Activated CD4-positive, alpha-beta T cell treated with anti-CD3 and anti-CD28 coated beads for 36 hours (primary cell): ENCODE measurements at regions not wholly inside any gene's neighbourhood (a gene's known extent, or its start where the extent isn't known, plus 50 kb on each side); places are given as distances from the start of the nearest gene placed in this dataset.

ENCODE experiments used
- ATAC-seq: fragments of 200-7000 bp; cut with Tn5 transposase; one replicate; pipeline ENCODE4 v1.10.0; 2021; ENCODE audit warnings: mild to moderate bottlenecking, moderate library complexity
- CTCF ChIA-PET: fragments of 350-600 bp; sonication (Branson Sonifier 250); formaldehyde crosslinking; loops from one replicate; lab custom pipeline; 2021; ENCODE audit warnings: antibody characterized with exemption; lab: Charles Lee
- POLR2A ChIA-PET: fragments of 350-600 bp; sonication (Branson Sonifier 250); formaldehyde crosslinking; loops from one replicate; lab custom pipeline; 2021; ENCODE audit warnings: antibody characterized with exemption, inconsistent platforms; lab: Charles Lee
- DNase-seq: peaks from one replicate; pipeline ENCODE4 v3.0.0-alpha.2; 2020
- H3K27ac Mint-ChIP-seq: one replicate; pipeline ENCODE4 v1.8.0; 2021; ENCODE audit warnings: mixed read lengths
- H3K27me3 Mint-ChIP-seq: one replicate; pipeline ENCODE4 v1.8.0; 2021; ENCODE audit warnings: mixed read lengths
- H3K36me3 Mint-ChIP-seq: one replicate; pipeline ENCODE4 v1.8.0; 2021; ENCODE audit warnings: low read depth, mixed read lengths
- H3K4me1 Mint-ChIP-seq: one replicate; pipeline ENCODE4 v1.8.0; 2021; ENCODE audit warnings: mixed read lengths
- H3K4me3 Mint-ChIP-seq: one replicate; pipeline ENCODE4 v1.8.0; 2021; ENCODE audit warnings: mild to moderate bottlenecking, moderate library complexity, mixed read lengths
- H3K9me3 Mint-ChIP-seq: one replicate; pipeline ENCODE4 v1.8.0; 2021; ENCODE audit warnings: low read depth, mixed read lengths
- intact Hi-C, 2 experiments: fragments of 100-400 bp; cut with DNase I in 1 of 2; cut with micrococcal nuclease in 1 of 2; formaldehyde crosslinking; loops; one replicate each; pipeline versions ENCODE4 v1.14.2 to v1.15.1; 2022 to 2024; cut with DNase I, micrococcal nuclease

DNA sequence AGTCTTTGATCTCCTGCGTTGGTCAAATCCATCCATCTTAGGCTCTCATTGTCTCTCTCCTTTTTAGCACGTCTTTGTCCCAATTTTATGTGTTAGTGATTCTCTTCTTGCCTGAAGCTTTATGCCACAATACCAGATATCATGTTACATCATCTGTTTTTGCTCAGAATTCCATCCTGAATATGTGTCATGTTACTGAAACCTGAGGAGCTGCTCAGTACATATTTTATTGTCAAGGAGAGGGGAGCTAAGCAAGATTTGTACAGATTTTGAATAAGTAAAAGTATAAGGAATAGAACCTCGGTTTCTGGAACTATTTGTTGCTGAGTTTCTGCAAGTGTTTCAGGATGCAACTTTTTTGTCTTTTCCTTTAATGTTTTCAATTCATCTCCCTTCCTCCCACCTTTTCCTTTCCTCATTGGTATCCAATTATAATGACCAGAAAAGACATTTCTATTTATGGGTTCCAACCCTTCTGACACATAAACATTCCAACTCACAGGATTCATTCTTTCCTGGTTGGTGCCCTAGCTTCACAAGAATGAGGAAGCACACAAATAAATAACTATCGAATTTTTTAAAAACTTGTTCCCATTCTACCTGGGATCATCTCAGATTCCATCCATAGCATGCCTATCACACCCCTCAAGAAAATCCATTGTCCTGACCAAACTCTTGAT is 291.8 kb downstream of the CRPPA start:
- Mint-ChIP-seq H3K36me3 (no peaks in the 10 kb centered on the region), H3K27me3 (no peaks in the 10 kb centered on the region), H3K9me3 (peaks cover 4% of the 10 kb centered on the region), H3K4me1 (no peaks in the 10 kb centered on the region), H3K27ac (no peak overlapping the region), H3K4me3 (no peak overlapping the region)
- intact Hi-C loops, result no loop called here
- DNase-seq (no peak), ATAC-seq (no peak)
- CTCF ChIA-PET, result no interaction called here
- POLR2A ChIA-PET, result interaction anchor here (0.6 kb wide), 1 partner anchor 140 kb away, joined by 4 read pairs; no protein-coding TSS in a partner anchor

DNA sequence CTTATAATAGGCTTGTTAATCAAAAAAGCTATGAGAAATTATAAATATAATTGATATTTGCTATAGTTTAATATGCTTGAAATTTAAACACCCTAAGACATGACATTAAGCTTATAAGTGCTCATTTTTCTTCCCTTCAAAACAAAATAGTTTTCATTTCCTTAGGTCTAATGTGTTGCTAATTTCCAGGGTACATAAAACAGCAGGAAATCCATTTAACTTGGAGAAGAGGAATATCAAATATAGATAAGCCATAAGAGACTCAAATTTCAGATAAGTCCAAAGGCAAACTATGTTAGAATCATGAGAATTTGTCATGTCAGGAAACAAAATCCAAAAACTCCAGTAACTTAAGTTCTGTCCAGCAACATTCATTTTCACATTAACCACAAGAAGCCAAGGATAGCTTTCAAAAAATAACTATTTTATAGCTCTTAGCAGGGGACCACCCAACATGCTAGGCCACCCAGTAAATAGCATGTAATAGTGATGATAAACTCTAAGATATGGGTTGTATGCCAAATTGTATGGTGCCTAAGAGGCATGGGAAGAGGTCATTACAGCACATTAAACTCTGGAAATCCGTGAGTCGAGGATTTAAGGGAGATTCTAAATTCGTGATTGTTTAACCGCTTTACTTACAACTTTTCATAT is 298.1 kb downstream of the CRPPA start:
- ATAC-seq (no peak), DNase-seq (no peak)
- Mint-ChIP-seq H3K36me3 (no peaks in the 10 kb centered on the region), H3K9me3 (peaks cover 4% of the 10 kb centered on the region), H3K4me3 (no peak overlapping the region), H3K4me1 (no peaks in the 10 kb centered on the region), H3K27me3 (no peaks in the 10 kb centered on the region), H3K27ac (no peak overlapping the region)
- intact Hi-C loops, result no loop called here
- CTCF ChIA-PET, result interaction anchor here (0.6 to 1.3 kb wide), 2 partner anchors 443 to 616 kb away, joined by 3 to 4 read pairs; no protein-coding TSS in a partner anchor
- POLR2A ChIA-PET, result no interaction called here

DNA sequence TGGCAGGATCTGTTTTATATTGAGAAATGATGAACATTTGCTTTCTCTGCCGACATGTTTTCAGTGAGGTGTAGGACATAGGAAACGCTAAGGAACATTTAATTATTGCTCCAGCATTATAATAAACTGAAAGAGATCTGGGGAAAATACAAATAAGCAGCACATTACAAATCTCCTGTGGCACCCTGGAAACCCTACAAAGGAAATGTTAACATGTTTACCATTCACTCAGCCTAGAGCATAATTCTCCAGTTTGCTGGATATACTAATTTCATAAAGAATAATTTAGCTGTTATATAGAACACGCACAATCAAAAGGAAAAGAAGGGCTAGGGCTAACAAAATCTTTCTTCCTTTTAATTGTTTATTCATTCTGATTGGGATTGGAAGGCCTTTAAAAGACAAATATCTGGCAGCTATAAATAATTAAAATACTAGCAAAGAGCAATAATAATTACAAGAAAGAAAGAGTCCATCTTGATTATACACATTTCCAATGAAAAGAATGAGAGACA is 299.4 kb downstream of the CRPPA start:
- intact Hi-C loops, result no loop called here
- no peaks in the 10 kb centered on the region for H3K27me3 Mint-ChIP-seq
- no peak for DNase-seq
- H3K9me3 Mint-ChIP-seq, result peaks cover 4% of the 10 kb centered on the region
- H3K4me1 Mint-ChIP-seq, result no peaks in the 10 kb centered on the region
- H3K36me3 Mint-ChIP-seq, result no peaks in the 10 kb centered on the region
- no peak for ATAC-seq
- ChIA-PET POLR2A (no interaction called here), CTCF (no interaction called here)
- H3K4me3 Mint-ChIP-seq, result no peak overlapping the region
- no peak overlapping the region for H3K27ac Mint-ChIP-seq

DNA sequence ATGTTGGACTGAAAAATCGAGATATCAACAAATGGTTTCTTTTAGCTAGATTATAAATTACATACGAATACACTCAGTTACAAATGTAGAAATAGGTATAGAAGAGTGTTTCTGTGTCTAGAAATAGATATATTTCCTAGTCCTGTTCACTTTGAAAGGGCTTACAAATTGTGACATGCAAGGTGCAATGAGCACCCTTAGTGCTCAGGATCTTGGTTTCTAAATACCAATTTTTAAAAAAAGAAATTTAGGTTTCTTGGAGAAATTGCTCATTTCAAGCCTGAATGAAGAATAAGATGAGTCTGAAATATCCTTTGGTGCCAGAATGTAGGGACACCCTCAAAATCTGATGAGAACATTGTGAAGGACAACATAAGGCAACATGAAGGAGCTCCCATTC is 306.0 kb downstream of the CRPPA start:
- CTCF ChIA-PET, result no interaction called here
- intact Hi-C loops, result no loop called here
- Mint-ChIP-seq H3K4me3 (no peak overlapping the region), H3K4me1 (no peaks in the 10 kb centered on the region), H3K27me3 (no peaks in the 10 kb centered on the region), H3K36me3 (no peaks in the 10 kb centered on the region), H3K9me3 (peaks cover 5% of the 10 kb centered on the region), H3K27ac (no peak overlapping the region)
- POLR2A ChIA-PET, result no interaction called here
- DNase-seq, result no peak
- ATAC-seq, result no peak

DNA sequence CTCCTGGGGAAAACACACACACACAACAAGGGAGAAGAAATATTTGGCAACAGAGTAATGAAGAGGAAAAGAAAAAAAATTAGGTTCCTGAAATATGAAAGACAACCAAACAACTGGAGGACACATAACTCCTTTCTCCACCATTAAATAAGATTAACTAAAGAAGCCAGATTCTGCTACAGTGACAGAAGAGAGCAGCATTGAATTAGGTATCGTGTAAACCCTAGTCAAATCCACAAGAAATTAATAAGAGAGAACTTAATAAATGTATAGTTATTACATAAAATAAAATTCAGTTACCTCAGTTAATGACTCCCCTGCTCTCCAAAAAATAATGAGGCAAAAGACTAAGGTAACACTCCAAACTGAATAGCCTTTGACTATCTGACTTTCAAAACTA is 306.7 kb downstream of the CRPPA start:
- DNase-seq (no peak), ATAC-seq (no peak)
- Mint-ChIP-seq H3K4me1 (no peaks in the 10 kb centered on the region), H3K9me3 (peaks cover 7% of the 10 kb centered on the region), H3K36me3 (no peaks in the 10 kb centered on the region), H3K27ac (no peak overlapping the region), H3K4me3 (no peak overlapping the region), H3K27me3 (no peaks in the 10 kb centered on the region)
- POLR2A ChIA-PET, result no interaction called here
- CTCF ChIA-PET, result interaction anchor here (0.7 kb wide), 1 partner anchor 317 kb away, joined by 5 read pairs; no protein-coding TSS in a partner anchor
- intact Hi-C loops, result no loop called here

DNA sequence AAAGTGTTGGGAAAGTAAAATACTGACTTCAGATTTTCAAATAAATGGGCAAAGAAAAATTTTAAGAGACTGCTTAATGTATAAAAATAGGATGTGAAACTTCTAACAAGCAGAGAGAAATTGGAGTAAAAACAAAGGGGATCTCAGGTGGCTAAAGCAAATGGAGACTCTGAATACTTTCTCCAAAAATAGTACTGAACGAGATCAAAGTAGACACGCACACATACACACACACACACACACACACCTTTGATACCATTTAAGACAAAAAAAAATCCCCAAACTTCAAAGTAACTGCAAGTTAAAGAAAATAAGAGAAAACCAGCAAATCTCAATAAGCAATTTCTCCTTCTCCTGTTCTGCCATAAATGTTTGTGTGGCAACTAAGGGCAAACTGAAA is 307.3 kb downstream of the CRPPA start:
- no peak for DNase-seq
- no peak for ATAC-seq
- ChIA-PET CTCF (interaction anchor here (0.6 to 0.7 kb wide), 2 partner anchors 317 to 456 kb away, joined by 5 read pairs; no protein-coding TSS in a partner anchor), POLR2A (no interaction called here)
- intact Hi-C loops, result no loop called here
- no peak overlapping the region for H3K27ac Mint-ChIP-seq
- H3K4me1 Mint-ChIP-seq, result no peaks in the 10 kb centered on the region
- H3K4me3 Mint-ChIP-seq, result no peak overlapping the region
- no peaks in the 10 kb centered on the region for H3K27me3 Mint-ChIP-seq
- no peaks in the 10 kb centered on the region for H3K36me3 Mint-ChIP-seq
- peaks cover 8% of the 10 kb centered on the region for H3K9me3 Mint-ChIP-seq

DNA sequence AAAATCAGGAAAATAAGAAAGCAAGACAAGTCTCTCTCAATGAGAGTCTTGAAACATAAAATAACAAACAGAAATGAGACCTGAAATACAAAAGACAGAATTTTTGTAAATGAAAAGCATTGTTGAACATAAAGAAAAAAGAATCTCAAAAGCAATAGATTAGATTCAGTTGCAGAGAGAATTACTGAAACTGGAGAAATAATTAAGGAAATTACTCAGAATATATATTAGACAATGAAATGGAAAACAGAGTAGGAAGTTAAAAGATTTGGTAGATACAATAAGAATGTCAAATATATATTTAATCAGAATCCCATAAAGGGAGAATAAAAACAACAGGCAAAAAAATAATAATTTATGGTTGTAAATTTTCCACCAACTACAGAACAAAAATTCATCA is 308.3 kb downstream of the CRPPA start:
- peaks cover 14% of the 10 kb centered on the region for H3K9me3 Mint-ChIP-seq
- H3K36me3 Mint-ChIP-seq, result peaks cover under 1% of the 10 kb centered on the region
- no peaks in the 10 kb centered on the region for H3K27me3 Mint-ChIP-seq
- POLR2A ChIA-PET, result no interaction called here
- intact Hi-C loops, result no loop called here
- H3K4me1 Mint-ChIP-seq, result no peaks in the 10 kb centered on the region
- H3K4me3 Mint-ChIP-seq, result no peak overlapping the region
- no peak overlapping the region for H3K27ac Mint-ChIP-seq
- no peak for DNase-seq
- CTCF ChIA-PET, result no interaction called here
- no peak for ATAC-seq

DNA sequence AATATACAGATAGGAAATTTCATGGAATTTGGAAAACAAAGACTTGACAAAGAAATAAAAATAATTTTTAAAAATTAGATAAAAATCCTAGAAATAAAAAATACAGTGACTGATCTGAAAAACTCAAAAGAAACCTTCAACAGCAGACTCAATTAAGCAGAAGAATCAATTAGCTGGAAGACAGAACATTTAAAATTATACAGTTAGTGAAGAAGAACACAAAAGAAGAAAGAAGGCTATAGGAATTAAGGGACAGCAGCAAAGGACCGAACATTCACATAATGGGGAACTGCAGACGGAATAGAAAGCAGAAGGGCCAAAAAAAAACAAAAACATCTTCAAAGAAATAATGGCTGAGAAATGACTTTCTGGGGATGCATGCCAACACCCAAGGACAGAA is 314.5 kb downstream of the CRPPA start:
- ATAC-seq, result no peak
- H3K27me3 Mint-ChIP-seq, result no peaks in the 10 kb centered on the region
- no peak overlapping the region for H3K27ac Mint-ChIP-seq
- H3K4me3 Mint-ChIP-seq, result no peak overlapping the region
- H3K36me3 Mint-ChIP-seq, result peaks cover 7% of the 10 kb centered on the region
- DNase-seq, result no peak
- ChIA-PET CTCF (no interaction called here), POLR2A (no interaction called here)
- peaks cover 33% of the 10 kb centered on the region for H3K9me3 Mint-ChIP-seq
- no peaks in the 10 kb centered on the region for H3K4me1 Mint-ChIP-seq
- intact Hi-C loops, result no loop called here

DNA sequence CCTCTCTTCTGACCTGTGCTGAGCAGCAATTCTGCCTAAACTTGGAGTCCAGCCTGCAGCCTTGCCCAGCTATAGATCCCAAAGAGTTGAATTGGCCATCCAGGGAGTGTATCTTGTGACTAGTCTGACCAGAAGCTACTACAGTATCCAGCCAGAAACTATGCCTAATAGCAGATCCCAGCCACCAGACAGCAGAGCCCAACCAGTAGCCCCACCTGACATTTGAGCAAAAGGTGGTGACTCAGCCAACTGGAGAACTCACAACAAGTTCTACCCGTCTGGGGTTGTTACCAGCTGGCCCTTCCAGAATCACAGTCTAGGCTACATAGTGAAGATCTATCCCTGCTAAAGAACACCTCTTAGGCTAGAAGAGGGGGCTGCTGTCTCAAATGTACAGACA is 315.0 kb downstream of the CRPPA start:
- H3K4me3 Mint-ChIP-seq, result no peak overlapping the region
- ChIA-PET POLR2A (no interaction called here), CTCF (no interaction called here)
- H3K4me1 Mint-ChIP-seq, result no peaks in the 10 kb centered on the region
- no peak for DNase-seq
- H3K27ac Mint-ChIP-seq, result no peak overlapping the region
- intact Hi-C loops, result no loop called here
- peaks cover 7% of the 10 kb centered on the region for H3K36me3 Mint-ChIP-seq
- ATAC-seq, result no peak
- peaks cover 37% of the 10 kb centered on the region for H3K9me3 Mint-ChIP-seq
- H3K27me3 Mint-ChIP-seq, result peaks cover 2% of the 10 kb centered on the region

DNA sequence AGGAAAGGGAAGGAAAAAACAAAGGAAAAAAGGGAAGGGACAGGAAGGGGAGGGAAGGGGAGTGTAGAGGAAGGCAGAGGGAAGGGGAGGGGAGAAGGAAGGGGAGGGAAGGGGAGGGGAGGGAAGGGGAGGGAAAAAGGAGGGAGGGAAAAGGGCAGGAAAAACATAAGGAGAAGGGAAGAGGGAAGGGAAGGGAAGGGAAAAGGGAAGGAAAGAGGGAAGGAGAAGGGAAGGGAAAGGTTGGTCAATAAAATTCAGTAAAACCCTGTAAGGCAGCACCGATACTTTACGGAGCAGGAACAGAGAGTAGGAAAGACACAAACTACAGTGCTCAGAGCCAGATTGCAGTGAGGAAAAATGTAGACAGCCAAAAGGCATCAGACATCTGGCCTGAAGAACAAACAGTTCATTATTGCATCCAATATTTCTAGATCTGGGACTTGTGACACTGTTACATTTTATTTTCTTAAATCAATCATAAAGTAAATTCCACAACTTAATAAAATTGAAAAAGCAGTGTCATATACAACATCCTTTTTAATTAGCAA is 322.0 kb downstream of the CRPPA start:
- no peak for ATAC-seq
- peaks cover 2% of the 10 kb centered on the region for H3K27me3 Mint-ChIP-seq
- intact Hi-C loops, result no loop called here
- peaks cover 4% of the 10 kb centered on the region for H3K9me3 Mint-ChIP-seq
- no peaks in the 10 kb centered on the region for H3K4me1 Mint-ChIP-seq
- no peaks in the 10 kb centered on the region for H3K36me3 Mint-ChIP-seq
- no peak for DNase-seq
- no peak overlapping the region for H3K4me3 Mint-ChIP-seq
- CTCF ChIA-PET, result no interaction called here
- POLR2A ChIA-PET, result no interaction called here
- no peak overlapping the region for H3K27ac Mint-ChIP-seq

DNA sequence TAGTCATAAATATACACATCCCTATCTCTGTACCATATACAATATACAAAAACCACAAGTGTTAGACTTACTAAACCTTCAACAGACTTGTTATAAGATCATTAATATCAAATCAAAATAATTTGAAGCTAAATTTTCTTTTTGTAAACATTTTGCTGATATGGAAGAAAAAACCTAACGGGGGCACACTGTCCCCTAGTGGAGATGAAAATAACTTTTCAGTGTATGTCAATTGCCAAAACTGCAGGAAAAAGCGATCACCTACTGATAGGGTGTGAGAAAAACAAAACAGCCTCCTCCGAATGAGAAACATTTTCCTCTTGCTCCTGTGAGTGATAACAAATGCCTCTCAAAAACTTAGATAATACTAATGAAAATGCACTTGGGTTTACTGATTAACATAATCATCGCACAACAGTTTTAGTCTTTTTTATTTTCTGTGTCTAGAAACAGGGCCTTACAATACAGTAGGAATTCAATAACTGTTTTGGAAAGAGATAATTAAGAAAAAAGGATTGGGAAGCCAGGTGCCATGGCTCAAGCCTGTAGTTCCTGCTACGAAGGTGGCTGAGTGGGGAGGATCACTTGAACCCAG is 322.7 kb downstream of the CRPPA start:
- H3K4me3 Mint-ChIP-seq, result no peak overlapping the region
- ATAC-seq (no peak), DNase-seq (no peak)
- peaks cover 2% of the 10 kb centered on the region for H3K27me3 Mint-ChIP-seq
- intact Hi-C loops, result no loop called here
- POLR2A ChIA-PET, result no interaction called here
- H3K36me3 Mint-ChIP-seq, result no peaks in the 10 kb centered on the region
- H3K9me3 Mint-ChIP-seq, result peaks cover 4% of the 10 kb centered on the region
- no peaks in the 10 kb centered on the region for H3K4me1 Mint-ChIP-seq
- H3K27ac Mint-ChIP-seq, result no peak overlapping the region
- CTCF ChIA-PET, result no interaction called here
